ENCODE measurements at regions not wholly inside any gene's neighbourhood (a gene's known extent, or its start where the extent isn't known, plus 50 kb on each side); places are given as distances from the start of the nearest gene placed in this dataset.

DNA sequence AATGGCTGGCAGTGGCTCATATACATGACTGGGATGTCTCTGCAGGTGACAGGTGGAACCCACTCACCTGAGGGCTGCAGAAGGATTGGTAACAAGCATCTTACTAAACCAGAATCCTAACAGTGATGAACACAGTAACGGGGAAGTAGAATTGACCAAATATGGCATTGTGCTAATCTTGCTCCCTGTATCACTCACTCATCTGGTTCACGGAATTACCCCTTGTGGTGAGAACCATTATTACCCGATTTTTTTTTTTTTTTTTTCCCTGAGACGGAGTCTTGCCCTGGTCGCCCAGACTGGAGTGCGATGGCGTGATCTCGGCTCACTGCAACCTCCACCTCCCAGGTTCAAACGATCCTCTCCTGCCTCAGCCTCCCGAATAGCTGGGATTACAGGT, 69.5 kb downstream of the PTPRS start:
- H3K36me3 Mint-ChIP-seq (ENCODE audit: low read depth) = peaks cover 10% of the 10 kb centered on the region
- DNase-seq (ENCODE audit: low spot score) = no peak
- no peaks in the 10 kb centered on the region for H3K4me1 Mint-ChIP-seq (ENCODE audit: low read depth)

GRCh38 chr19:5269926-5270325, 70.7 kb downstream of the PTPRS start:
- H3K4me3 Mint-ChIP-seq (ENCODE audit: unreplicated experiment) = no peak overlapping the region
- H3K27ac Mint-ChIP-seq (ENCODE audit: unreplicated experiment) = no peak overlapping the region
- H3K9me3 Mint-ChIP-seq (ENCODE audit: low read depth) = no peaks in the 10 kb centered on the region
- no peak for DNase-seq (ENCODE audit: low spot score)
- peaks cover 7% of the 10 kb centered on the region for H3K36me3 Mint-ChIP-seq (ENCODE audit: low read depth)
- H3K4me1 Mint-ChIP-seq (ENCODE audit: low read depth) = no peaks in the 10 kb centered on the region
- no peak for TF ChIP-seq CTCF (IDR thresholded peaks at IDR 0.05)
- no peaks in the 10 kb centered on the region for H3K27me3 Mint-ChIP-seq (ENCODE audit: low read depth)

More for the DNA sequence above, 69.5 kb downstream of the PTPRS start:
- no peaks in the 10 kb centered on the region for H3K27me3 Mint-ChIP-seq (ENCODE audit: low read depth)
- no peak overlapping the region for H3K4me3 Mint-ChIP-seq (ENCODE audit: unreplicated experiment)
- TF ChIP-seq CTCF (IDR thresholded peaks at IDR 0.05) = peak; percentile 59
- H3K9me3 Mint-ChIP-seq (ENCODE audit: low read depth) = no peaks in the 10 kb centered on the region
- H3K27ac Mint-ChIP-seq (ENCODE audit: unreplicated experiment) = no peak overlapping the region

DNA sequence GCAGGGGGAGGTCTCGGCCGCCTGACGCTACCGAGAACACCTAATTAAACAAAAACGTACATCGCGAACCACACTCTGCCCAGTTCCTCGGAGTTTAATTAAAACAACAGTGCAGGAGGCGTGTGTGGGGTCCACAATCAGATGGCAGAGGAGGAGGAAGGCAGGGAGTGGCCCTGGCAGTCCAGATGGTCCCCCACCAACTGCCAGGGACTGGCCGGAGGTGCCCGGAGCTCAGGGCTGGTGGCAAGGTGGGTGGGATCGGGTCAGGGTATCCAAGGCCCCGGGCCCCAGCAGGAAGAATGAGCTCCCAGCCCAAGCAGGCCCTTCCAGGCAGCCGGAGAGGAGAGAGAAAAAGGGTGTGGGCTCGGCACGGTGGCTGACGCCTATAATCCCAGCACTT, 71.3 kb downstream of the PTPRS start:
- TF ChIP-seq CTCF (IDR thresholded peaks at IDR 0.05) = no peak
- Mint-ChIP-seq H3K4me1 (ENCODE audit: low read depth) (no peaks in the 10 kb centered on the region), H3K27me3 (ENCODE audit: low read depth) (no peaks in the 10 kb centered on the region), H3K27ac (ENCODE audit: unreplicated experiment) (no peak overlapping the region), H3K36me3 (ENCODE audit: low read depth) (peaks cover 10% of the 10 kb centered on the region), H3K9me3 (ENCODE audit: low read depth) (no peaks in the 10 kb centered on the region), H3K4me3 (ENCODE audit: unreplicated experiment) (no peak overlapping the region)
- no peak for DNase-seq (ENCODE audit: low spot score)

GRCh38 chr19:5268801-5269200, 71.8 kb downstream of the PTPRS start:
- Mint-ChIP-seq H3K27ac (ENCODE audit: unreplicated experiment) (no peak overlapping the region), H3K4me3 (ENCODE audit: unreplicated experiment) (no peak overlapping the region), H3K9me3 (ENCODE audit: low read depth) (no peaks in the 10 kb centered on the region), H3K27me3 (ENCODE audit: low read depth) (no peaks in the 10 kb centered on the region), H3K36me3 (ENCODE audit: low read depth) (peaks cover 12% of the 10 kb centered on the region), H3K4me1 (ENCODE audit: low read depth) (no peaks in the 10 kb centered on the region)
- DNase-seq (ENCODE audit: low spot score) = no peak
- TF ChIP-seq CTCF (IDR thresholded peaks at IDR 0.05) = no peak

DNA sequence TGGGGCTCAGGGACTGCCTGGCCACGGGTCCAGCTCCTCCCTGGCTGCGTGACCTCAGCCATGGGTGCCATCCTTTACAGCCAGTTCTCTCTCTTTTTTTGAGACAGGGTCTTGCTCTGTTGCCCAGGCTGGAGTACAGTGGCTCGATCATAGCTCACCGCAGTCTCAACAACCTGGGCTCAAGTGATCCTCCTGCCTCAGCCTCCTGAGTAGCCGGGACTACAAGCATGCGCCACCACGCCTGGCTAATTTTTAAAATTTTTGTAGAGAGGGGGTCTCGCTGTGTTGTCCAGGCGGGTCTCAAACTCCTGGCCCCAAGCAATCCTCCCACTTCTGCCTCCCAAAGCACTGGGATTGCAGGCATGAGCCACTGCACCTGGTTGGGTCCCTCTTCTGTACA, 75.4 kb downstream of the PTPRS start:
- no peak for TF ChIP-seq CTCF (IDR thresholded peaks at IDR 0.05)
- no peaks in the 10 kb centered on the region for H3K9me3 Mint-ChIP-seq (ENCODE audit: low read depth)
- no peak for DNase-seq (ENCODE audit: low spot score)
- no peak overlapping the region for H3K27ac Mint-ChIP-seq (ENCODE audit: unreplicated experiment)
- no peak overlapping the region for H3K4me3 Mint-ChIP-seq (ENCODE audit: unreplicated experiment)
- H3K36me3 Mint-ChIP-seq (ENCODE audit: low read depth) = peaks cover 14% of the 10 kb centered on the region
- no peaks in the 10 kb centered on the region for H3K27me3 Mint-ChIP-seq (ENCODE audit: low read depth)
- H3K4me1 Mint-ChIP-seq (ENCODE audit: low read depth) = no peaks in the 10 kb centered on the region
